Stimulated activated CD8-positive, alpha-beta memory T cell treated with anti-CD3 and anti-CD28 coated beads, Interleukin-4, amount 100 ng/mL, for 4 hours (primary cell): ENCODE measurements at regions not wholly inside any gene's neighbourhood (a gene's known extent, or its start where the extent isn't known, plus 50 kb on each side); places are given as distances from the start of the nearest gene placed in this dataset.
"Not testable (repeated sequence)": the region's sequence is repeated elsewhere in the genome, so short reads cannot be mapped to it uniquely, and the experiment has no call there.

Experiments
- DNase-seq, 2 donors: peaks; one replicate each; pipeline ENCODE4 v3.0.0-alpha.2; 2020; ENCODE audit warnings: low read depth in 2 of 2, low spot score in 1 of 2

- not testable (repeated sequence) for DNase-seq
Observed at GRCh38 chr14:105675905-105676670, 149.7 kb downstream of the TMEM121 start.

DNA sequence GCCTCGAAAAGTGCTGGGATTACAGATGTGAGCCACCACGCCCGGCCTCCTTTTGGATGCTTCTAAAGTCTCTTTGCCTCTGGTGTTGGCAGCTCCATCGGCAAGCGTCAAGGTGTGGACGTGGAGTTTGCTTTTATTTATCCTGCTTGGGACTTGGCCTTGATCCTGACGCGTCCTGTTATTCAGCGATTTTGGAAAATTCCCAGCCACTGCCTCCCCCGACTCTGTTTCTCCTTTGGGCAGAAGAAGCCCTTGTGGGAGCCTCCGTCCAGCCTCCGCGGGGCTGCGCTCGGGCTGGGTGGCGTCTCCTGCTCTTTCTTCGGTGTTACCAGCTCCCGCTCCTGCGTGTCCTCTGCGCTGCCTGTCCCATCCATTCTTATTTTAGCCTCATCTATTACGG lies 151.7 kb downstream of the TMEM121 start:
- not testable (repeated sequence) for DNase-seq

GRCh38 chr14:105678996-105679958 lies 152.9 kb downstream of the TMEM121 start:
- DNase-seq: not testable (repeated sequence)

DNA sequence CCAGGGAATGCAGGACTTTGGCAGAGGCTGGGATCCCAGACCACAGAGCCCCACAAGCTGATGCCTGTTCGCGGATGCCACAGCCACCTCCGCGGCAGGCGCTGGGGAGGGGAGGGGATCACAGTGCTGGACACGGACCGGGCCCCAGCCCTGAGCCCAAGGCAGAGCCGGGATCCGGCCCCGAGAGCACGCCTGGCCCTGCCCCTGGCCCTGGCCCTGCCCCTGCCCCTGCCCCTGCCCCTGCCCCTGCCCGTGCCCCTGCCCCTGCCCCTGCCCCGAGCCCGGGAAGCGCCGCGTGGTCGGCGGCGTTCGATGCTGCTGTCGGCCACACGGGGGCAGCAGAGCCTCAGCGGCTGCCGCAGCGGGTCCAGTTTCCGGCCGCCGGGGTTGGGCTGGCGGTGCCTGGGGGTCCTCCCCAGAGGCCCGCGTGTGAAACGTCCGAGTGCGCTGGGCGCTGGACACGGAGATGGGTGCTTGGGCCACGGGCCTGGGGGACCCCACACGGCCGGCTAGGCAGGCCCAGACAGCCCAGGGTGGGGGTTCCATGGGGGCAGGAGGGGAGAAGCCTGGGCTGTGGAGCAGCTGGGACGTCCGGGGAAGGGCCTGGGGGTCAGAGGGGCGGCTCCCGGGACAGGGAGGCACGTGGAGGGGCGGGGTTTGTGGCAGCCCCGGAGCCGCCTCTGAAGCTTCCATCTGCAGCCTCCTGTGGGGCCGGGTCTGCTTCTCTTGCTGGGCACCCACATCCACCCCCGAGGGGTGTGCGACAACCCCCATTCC lies 153.8 kb downstream of the TMEM121 start:
- DNase-seq: not testable (repeated sequence)

DNA sequence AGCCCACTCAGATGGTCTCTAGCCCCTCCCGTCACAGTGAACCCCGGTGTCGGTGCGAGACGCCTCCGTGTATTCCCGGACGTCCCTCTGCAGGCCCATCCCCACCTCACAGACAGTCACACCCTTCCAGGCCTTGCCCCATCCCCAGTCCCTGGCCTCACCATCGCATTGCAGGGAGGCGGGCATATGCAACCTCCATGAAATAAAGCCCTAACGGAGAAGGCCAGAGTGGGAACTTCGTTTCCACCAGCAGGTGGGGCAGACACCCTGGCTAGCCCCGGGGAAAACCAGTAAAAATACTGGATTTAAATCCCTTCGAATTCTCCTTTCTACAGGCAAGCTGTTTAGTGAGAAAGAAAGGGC lies 154.3 kb downstream of the TMEM121 start:
- not testable (repeated sequence) for DNase-seq

DNA sequence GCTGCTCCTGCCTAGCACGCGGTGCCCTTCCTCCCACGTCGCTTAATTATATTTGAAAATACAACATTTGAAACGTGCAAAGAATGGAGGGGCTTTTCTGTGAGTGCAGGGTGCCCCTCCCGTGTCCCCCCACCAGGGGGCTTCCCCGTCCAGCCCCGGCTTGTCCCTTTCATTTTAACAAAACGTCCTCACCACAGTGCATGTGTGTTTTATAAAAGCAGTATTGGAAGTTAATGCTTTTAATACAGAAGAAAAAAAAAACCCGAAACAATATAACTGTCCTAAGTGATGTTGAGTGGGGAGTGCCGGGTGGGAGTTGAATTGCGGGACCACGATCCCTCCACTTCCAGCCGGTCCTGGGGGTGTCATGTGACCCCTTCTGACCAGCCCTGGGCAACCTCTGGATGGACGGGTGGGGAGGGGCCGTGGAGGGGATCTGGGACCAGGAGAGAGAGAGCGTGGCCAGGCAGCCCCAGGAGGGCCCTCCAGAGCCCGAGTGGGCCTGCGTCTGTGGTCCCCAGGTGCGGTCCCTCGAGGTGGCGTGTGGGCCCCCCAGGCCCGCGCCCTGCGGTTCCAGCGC lies 155.3 kb downstream of the TMEM121 start:
- DNase-seq: not testable (repeated sequence)

- not testable (repeated sequence) for DNase-seq
Observed at GRCh38 chr14:105682442-105682841, 156.1 kb downstream of the TMEM121 start.

GRCh38 chr14:105682956-105683570 lies 156.7 kb downstream of the TMEM121 start:
- DNase-seq: no peak

DNA sequence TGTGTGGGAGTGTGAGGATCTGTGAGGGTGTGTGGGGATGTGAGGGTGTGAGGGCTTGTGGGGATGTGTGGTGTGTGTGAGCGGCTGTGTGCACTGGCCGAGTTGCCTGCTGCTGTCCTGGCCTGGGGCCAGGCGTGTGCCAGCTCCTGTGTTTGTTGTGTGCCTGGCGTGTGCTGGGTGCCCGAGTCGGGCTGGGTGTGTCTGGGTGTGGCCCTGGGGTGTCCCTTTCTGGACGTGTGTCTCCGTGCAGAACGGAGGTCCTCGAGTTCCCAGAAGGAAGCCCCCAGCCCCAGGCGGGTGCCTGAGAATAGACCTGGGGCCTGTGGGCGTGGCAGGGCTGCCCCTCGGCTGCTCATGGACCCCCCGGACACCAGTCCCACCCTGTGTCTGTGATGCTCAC lies 157.7 kb downstream of the TMEM121 start:
- DNase-seq: not testable (repeated sequence)

DNA sequence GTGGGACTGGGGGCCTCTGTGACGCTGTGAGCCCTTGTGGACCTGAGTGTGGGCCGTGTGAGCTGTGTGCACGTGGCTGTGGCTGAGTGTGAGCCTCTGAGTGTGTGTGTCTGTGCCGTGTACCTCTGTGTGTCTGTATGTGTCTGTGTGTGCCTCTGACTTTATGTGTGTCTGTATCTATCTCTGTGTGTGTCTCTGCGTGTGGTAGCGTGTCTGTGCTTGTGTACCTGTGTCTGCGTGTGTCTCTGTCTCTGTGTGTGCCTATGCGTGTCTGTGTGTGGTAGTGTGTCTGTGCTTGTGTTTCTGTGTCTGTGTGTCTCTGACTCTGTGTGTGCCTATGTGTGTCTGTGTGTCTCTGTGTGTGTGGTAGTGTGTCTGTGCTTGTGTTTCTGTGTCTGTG lies 158.2 kb downstream of the TMEM121 start:
- not testable (repeated sequence) for DNase-seq

GRCh38 chr14:105685003-105685402 lies 158.6 kb downstream of the TMEM121 start:
- DNase-seq: no peak

DNA sequence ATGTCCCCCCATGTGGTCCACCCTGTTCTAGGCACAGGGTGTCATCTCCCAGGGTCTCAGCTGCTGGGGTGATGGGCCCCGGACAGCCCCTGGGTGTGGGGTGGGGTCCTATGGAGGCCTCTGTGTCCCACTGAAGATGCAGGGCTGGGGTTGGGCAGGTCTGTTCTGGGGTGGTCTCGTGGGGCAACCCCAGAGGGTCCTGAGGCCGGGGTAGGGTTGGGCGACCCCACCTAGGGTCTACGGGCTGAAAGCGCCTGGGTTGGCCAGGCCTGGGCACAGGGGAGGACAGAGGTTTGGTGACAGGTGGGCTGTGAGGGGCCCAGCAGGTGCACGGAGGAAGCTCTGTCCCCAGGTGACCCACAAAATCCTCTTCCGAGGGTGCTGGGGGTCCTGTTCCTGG lies 159.2 kb downstream of the TMEM121 start:
- not testable (repeated sequence) for DNase-seq

- DNase-seq: not testable (repeated sequence)
Observed at GRCh38 chr14:105686050-105686449, 159.7 kb downstream of the TMEM121 start.

DNA sequence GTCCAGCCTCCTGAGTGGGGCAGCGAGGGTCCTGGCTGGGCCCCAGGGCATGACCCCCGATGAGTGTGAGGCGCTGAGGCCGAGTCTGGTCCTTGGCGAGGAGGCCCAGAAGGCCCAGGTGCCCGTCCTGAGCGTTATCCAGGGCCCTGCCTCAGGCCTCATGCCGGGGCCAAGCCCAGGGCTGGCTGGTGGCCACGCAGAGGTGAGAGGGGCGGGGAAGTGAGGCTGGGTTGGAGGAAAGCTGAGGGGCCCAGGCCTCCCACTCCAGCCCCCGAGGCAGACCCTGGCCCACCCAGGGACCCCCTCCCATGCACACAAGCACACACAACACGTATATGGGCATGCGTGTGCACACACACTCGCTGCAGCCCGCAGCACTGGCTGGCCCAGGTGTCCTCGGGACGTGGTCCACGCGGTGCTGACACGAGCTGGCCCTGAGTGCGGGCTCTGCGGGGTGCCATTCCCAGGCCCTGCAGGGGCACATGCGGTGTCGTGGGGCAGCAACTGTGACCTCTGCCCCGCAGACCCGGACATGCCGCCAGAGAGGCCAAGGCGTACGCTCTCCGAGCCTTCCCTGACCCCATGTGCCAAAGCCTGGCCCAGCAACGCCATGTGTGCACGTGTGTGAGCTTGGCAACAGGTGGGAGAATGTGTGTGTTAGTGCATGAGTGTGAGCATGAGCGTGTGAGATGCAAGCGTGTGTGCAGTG lies 160.2 kb downstream of the TMEM121 start:
- DNase-seq: not testable (repeated sequence)

DNA sequence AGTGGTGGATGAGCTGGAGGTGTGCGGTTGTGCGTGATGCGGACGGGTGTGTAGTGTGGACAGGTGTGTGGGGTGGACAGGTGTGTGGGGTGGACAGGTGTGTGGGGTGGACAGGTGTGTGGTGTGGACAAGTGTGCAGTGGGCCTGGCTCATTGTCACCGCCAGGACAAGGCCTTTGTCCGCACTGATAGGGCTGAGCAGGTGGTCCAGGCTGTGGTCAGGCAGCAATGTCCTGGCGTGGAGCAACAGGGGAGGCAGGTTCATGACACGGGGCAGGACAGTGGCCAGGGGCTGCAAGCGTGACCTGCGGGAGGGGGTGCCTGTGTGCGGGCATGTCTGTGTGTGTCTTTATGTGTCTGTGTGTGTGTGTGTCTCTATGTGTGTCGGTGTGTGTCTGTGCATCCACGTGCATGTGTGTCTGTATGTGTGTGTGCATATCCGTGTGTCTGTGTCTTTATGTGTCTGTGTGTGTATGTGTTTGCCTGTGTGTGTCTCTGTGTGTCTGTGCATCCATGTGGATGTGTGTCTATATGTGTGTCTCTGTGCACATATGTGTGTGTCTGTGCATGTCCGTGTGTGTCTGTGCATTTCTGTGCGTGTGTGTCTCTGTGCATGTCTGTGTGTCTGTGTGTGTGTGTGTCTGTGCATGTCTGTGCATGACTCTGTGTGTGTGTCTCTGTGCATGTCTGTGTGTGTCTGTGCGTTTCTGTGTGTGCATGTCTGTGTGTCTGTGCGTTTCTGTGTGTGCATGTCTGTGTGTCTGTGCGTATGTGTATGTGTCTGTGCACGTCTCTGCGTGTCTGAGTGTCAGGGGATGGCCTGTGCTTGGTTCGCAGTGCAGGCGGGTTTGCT lies 161.0 kb downstream of the TMEM121 start:
- DNase-seq: not testable (repeated sequence)

DNA sequence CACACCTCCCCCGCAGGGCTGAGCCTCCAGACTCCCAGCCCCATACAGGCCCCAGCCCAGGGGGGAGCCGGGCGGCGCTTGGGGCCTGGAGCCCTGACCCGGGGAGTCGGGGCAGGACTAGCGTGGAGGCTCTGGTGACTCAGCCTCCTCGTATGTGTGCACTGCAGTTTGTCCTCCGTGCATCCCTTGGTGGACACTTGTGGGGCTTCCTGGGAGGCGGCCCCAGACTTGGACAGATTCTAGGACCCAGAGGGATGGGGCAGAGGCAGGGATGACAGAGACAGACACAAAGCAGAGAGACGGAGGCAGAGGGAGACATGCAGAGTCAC lies 161.6 kb downstream of the TMEM121 start:
- not testable (repeated sequence) for DNase-seq

DNA sequence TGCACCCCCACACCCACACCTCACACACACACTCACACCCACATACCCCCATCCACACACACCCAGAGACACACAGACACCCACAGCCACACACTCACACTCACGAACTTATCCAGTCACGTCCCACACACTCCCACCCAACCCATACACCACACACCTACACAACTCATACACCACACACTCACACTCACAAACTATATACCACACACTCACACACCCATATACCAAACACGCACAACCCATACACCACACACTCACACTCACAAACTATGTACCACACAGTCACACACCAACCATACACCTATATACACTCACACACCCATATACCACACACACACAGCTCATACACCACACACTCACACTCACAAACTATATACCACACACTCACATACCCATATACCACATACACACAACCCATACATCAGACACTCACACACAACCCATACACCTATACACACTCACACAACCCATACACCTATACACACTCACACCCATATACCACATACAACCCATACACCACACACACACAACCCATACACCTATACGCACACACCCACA lies 162.4 kb downstream of the TMEM121 start:
- not testable (repeated sequence) for DNase-seq

DNA sequence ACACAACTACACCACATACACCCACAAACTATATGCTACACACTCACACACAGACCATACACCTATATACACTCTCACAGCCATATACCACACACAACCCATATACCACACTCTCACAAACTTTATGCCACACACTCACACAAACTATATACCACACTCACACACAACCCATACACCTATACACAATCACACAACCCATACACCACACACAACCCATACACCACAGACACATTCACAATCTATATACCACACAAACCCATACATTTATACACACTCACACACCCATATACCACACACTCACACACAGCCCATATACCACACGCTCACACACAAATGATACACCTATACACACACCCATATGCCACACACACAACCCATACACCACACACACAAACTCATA lies 163.3 kb downstream of the TMEM121 start:
- DNase-seq: no peak

DNA sequence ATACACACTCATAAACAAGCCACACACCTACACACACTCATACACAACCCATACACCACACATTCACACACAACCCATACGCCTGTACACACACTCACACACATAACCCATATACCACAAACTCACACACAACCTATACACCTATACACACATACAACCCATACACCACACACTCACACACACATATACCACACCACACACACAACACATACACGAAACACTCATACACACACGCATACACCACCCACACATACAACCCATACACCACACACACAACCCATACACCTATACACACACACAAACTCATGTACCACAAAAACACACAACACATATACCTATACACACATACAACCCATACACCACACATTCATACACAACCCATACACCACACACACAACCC lies 164.3 kb downstream of the TMEM121 start:
- no peak for DNase-seq
